ENCODE measurements at regions not wholly inside any gene's neighbourhood (a gene's known extent, or its start where the extent isn't known, plus 50 kb on each side); places are given as distances from the start of the nearest gene placed in this dataset.

- Histone ChIP-seq H3K27me3 (ENCODE audit: control insufficient read depth in 2 of 2, insufficient read depth in 2 of 2, low read length in 2 of 2) (no peaks in the 10 kb centered on the region), H3K9me3 (ENCODE audit: control insufficient read depth in 2 of 3, low read length in 3 of 3) (no peaks in the 10 kb centered on the region), H3K4me1 (ENCODE audit: control insufficient read depth in 2 of 2, insufficient read depth in 2 of 2, low read length in 2 of 2) (no peaks in the 10 kb centered on the region), H3K27ac (ENCODE audit: low read depth, low read length) (no peak overlapping the region), H3K36me3 (ENCODE audit: control insufficient read depth in 2 of 3, insufficient read depth in 3 of 3, low read length in 3 of 3) (no peaks in the 10 kb centered on the region), H3K4me3 (ENCODE audit: low read length) (no peak overlapping the region)
- no peaks in the 10 kb centered on the region for H3K36me3 Mint-ChIP-seq
- CTCF ChIA-PET: no interaction called here
- no peak for DNase-seq
- H3K27ac Mint-ChIP-seq: no peak overlapping the region
- H3K9me3 Mint-ChIP-seq: peaks cover 0 to 4% (median 0%) of the 10 kb centered on the region in 11 donors
- peaks cover 0 to 14% (median 0%) of the 10 kb centered on the region in 5 donors for H3K27me3 Mint-ChIP-seq
- ATAC-seq: no peak
- intact Hi-C loops (cut with micrococcal nuclease): no loop called here
- H3K4me1 Mint-ChIP-seq: no peaks in the 10 kb centered on the region
- POLR2A ChIA-PET: no interaction called here
- no peak overlapping the region for H3K4me3 Mint-ChIP-seq
Observed at GRCh38 chr4:104735174-104735573, 240.5 kb upstream of the CXXC4 start.

GRCh38 chr4:104740161-104740560 lies 245.5 kb upstream of the CXXC4 start:
- CTCF ChIA-PET: no interaction called here
- Histone ChIP-seq H3K9me3 (ENCODE audit: control insufficient read depth in 2 of 3, low read length in 3 of 3) (no peaks in the 10 kb centered on the region), H3K36me3 (ENCODE audit: control insufficient read depth in 2 of 3, insufficient read depth in 3 of 3, low read length in 3 of 3) (no peaks in the 10 kb centered on the region), H3K4me1 (ENCODE audit: control insufficient read depth in 2 of 2, insufficient read depth in 2 of 2, low read length in 2 of 2) (no peaks in the 10 kb centered on the region), H3K27me3 (ENCODE audit: control insufficient read depth in 2 of 2, insufficient read depth in 2 of 2, low read length in 2 of 2) (no peaks in the 10 kb centered on the region), H3K4me3 (ENCODE audit: low read length) (no peak overlapping the region), H3K27ac (ENCODE audit: low read depth, low read length) (no peak overlapping the region)
- DNase-seq (no peak), ATAC-seq (no peak)
- POLR2A ChIA-PET: no interaction called here
- intact Hi-C loops (cut with micrococcal nuclease): no loop called here
- no peaks in the 10 kb centered on the region for H3K36me3 Mint-ChIP-seq
- no peak overlapping the region for H3K27ac Mint-ChIP-seq
- peaks cover 0 to 13% (median 0%) of the 10 kb centered on the region in 5 donors for H3K27me3 Mint-ChIP-seq
- H3K4me1 Mint-ChIP-seq: no peaks in the 10 kb centered on the region
- H3K9me3 Mint-ChIP-seq: peaks cover 0 to 2% (median 0%) of the 10 kb centered on the region in 11 donors
- H3K4me3 Mint-ChIP-seq: no peak overlapping the region

GRCh38 chr4:104743215-104743653 lies 248.5 kb upstream of the CXXC4 start:
- Mint-ChIP-seq H3K9me3 (peaks cover 0 to 2% (median 0%) of the 10 kb centered on the region in 11 donors), H3K36me3 (no peaks in the 10 kb centered on the region), H3K27me3 (peaks cover 0 to 4% (median 0%) of the 10 kb centered on the region in 5 donors), H3K27ac (no peak overlapping the region), H3K4me3 (no peak overlapping the region), H3K4me1 (no peaks in the 10 kb centered on the region)
- H3K36me3 ChIP-seq (ENCODE audit: control insufficient read depth in 2 of 3, insufficient read depth in 3 of 3, low read length in 3 of 3): no peaks in the 10 kb centered on the region
- ChIA-PET CTCF (interaction anchor here (0.8 kb wide), 1 partner anchor 20 kb away, joined by 3 read pairs; no protein-coding TSS in a partner anchor), POLR2A (no interaction called here)
- no peak overlapping the region for H3K27ac ChIP-seq (ENCODE audit: low read depth, low read length)
- ATAC-seq (no peak), DNase-seq (no peak)
- no peaks in the 10 kb centered on the region for H3K27me3 ChIP-seq (ENCODE audit: control insufficient read depth in 2 of 2, insufficient read depth in 2 of 2, low read length in 2 of 2)
- no peak overlapping the region for H3K4me3 ChIP-seq (ENCODE audit: low read length)
- intact Hi-C loops (cut with micrococcal nuclease): no loop called here
- H3K4me1 ChIP-seq (ENCODE audit: control insufficient read depth in 2 of 2, insufficient read depth in 2 of 2, low read length in 2 of 2): no peaks in the 10 kb centered on the region
- no peaks in the 10 kb centered on the region for H3K9me3 ChIP-seq (ENCODE audit: control insufficient read depth in 2 of 3, low read length in 3 of 3)

- Mint-ChIP-seq H3K36me3 (no peaks in the 10 kb centered on the region), H3K27me3 (no peaks in the 10 kb centered on the region)
Observed at GRCh38 chr4:104747635-104748034, 252.9 kb upstream of the CXXC4 start.

GRCh38 chr4:104749062-104749461 lies 254.4 kb upstream of the CXXC4 start:
- intact Hi-C loops (cut with micrococcal nuclease): no loop called here
- ChIA-PET CTCF (no interaction called here), POLR2A (no interaction called here)
- Mint-ChIP-seq H3K9me3 (peaks cover 0 to 6% (median 0%) of the 10 kb centered on the region in 11 donors), H3K27ac (no peak overlapping the region), H3K27me3 (no peaks in the 10 kb centered on the region), H3K4me3 (no peak overlapping the region), H3K4me1 (peaks cover 0 to 6% (median 0%) of the 10 kb centered on the region in 7 donors), H3K36me3 (no peaks in the 10 kb centered on the region)
- no peaks in the 10 kb centered on the region for H3K36me3 ChIP-seq (ENCODE audit: control insufficient read depth in 2 of 3, insufficient read depth in 3 of 3, low read length in 3 of 3)
- DNase-seq (no peak), ATAC-seq (no peak)
- H3K9me3 ChIP-seq (ENCODE audit: control insufficient read depth in 2 of 3, low read length in 3 of 3): no peaks in the 10 kb centered on the region
- H3K4me1 ChIP-seq (ENCODE audit: control insufficient read depth in 2 of 2, insufficient read depth in 2 of 2, low read length in 2 of 2): no peaks in the 10 kb centered on the region
- no peak overlapping the region for H3K4me3 ChIP-seq (ENCODE audit: low read length)
- no peak overlapping the region for H3K27ac ChIP-seq (ENCODE audit: low read depth, low read length)
- no peaks in the 10 kb centered on the region for H3K27me3 ChIP-seq (ENCODE audit: control insufficient read depth in 2 of 2, insufficient read depth in 2 of 2, low read length in 2 of 2)

More at GRCh38 chr4:104747635-104748034, 252.9 kb upstream of the CXXC4 start:
- Mint-ChIP-seq H3K27ac (no peak overlapping the region), H3K4me3 (no peak overlapping the region), H3K9me3 (peaks cover 0 to 6% (median 0%) of the 10 kb centered on the region in 11 donors), H3K4me1 (peaks cover 0 to 6% (median 0%) of the 10 kb centered on the region in 7 donors)
- ATAC-seq: no peak
- H3K36me3 ChIP-seq (ENCODE audit: control insufficient read depth in 2 of 3, insufficient read depth in 3 of 3, low read length in 3 of 3): no peaks in the 10 kb centered on the region
- intact Hi-C loops (cut with micrococcal nuclease): no loop called here
- H3K27me3 ChIP-seq (ENCODE audit: control insufficient read depth in 2 of 2, insufficient read depth in 2 of 2, low read length in 2 of 2): no peaks in the 10 kb centered on the region
- H3K4me3 ChIP-seq (ENCODE audit: low read length): no peak overlapping the region
- ChIA-PET POLR2A (no interaction called here), CTCF (no interaction called here)
- H3K9me3 ChIP-seq (ENCODE audit: control insufficient read depth in 2 of 3, low read length in 3 of 3): no peaks in the 10 kb centered on the region
- no peaks in the 10 kb centered on the region for H3K4me1 ChIP-seq (ENCODE audit: control insufficient read depth in 2 of 2, insufficient read depth in 2 of 2, low read length in 2 of 2)
- DNase-seq: no peak
- H3K27ac ChIP-seq (ENCODE audit: low read depth, low read length): no peak overlapping the region

- Histone ChIP-seq H3K4me3 (ENCODE audit: low read length) (no peak overlapping the region), H3K9me3 (ENCODE audit: control insufficient read depth in 2 of 3, low read length in 3 of 3) (no peaks in the 10 kb centered on the region), H3K36me3 (ENCODE audit: control insufficient read depth in 2 of 3, insufficient read depth in 3 of 3, low read length in 3 of 3) (no peaks in the 10 kb centered on the region), H3K27me3 (ENCODE audit: control insufficient read depth in 2 of 2, insufficient read depth in 2 of 2, low read length in 2 of 2) (no peaks in the 10 kb centered on the region), H3K4me1 (ENCODE audit: control insufficient read depth in 2 of 2, insufficient read depth in 2 of 2, low read length in 2 of 2) (no peaks in the 10 kb centered on the region), H3K27ac (ENCODE audit: low read depth, low read length) (no peak overlapping the region)
- ChIA-PET CTCF (interaction anchor here (0.6 kb wide), 1 partner anchor 1223 kb away, joined by 5 read pairs; no protein-coding TSS in a partner anchor), POLR2A (no interaction called here)
- Mint-ChIP-seq H3K27me3 (no peaks in the 10 kb centered on the region), H3K9me3 (peaks cover 0 to 6% (median 0%) of the 10 kb centered on the region in 11 donors), H3K36me3 (no peaks in the 10 kb centered on the region), H3K27ac (no peak overlapping the region), H3K4me1 (peaks cover 0 to 6% (median 0%) of the 10 kb centered on the region in 7 donors), H3K4me3 (no peak overlapping the region)
- DNase-seq (no peak), ATAC-seq (no peak)
- intact Hi-C loops (cut with micrococcal nuclease): no loop called here
Observed at GRCh38 chr4:104750008-104750407, 255.3 kb upstream of the CXXC4 start.

- Mint-ChIP-seq H3K4me3 (no peak overlapping the region), H3K9me3 (peaks cover 0 to 6% (median 0%) of the 10 kb centered on the region in 11 donors), H3K27me3 (no peaks in the 10 kb centered on the region), H3K27ac (no peak overlapping the region), H3K4me1 (peaks cover 0 to 6% (median 0%) of the 10 kb centered on the region in 7 donors), H3K36me3 (no peaks in the 10 kb centered on the region)
- ATAC-seq: no peak
- intact Hi-C loops (cut with micrococcal nuclease): no loop called here
- no peaks in the 10 kb centered on the region for H3K36me3 ChIP-seq (ENCODE audit: control insufficient read depth in 2 of 3, insufficient read depth in 3 of 3, low read length in 3 of 3)
- H3K4me1 ChIP-seq (ENCODE audit: control insufficient read depth in 2 of 2, insufficient read depth in 2 of 2, low read length in 2 of 2): no peaks in the 10 kb centered on the region
- H3K4me3 ChIP-seq (ENCODE audit: low read length): no peak overlapping the region
- POLR2A ChIA-PET: no interaction called here
- DNase-seq: no peak
- H3K27me3 ChIP-seq (ENCODE audit: control insufficient read depth in 2 of 2, insufficient read depth in 2 of 2, low read length in 2 of 2): no peaks in the 10 kb centered on the region
- H3K27ac ChIP-seq (ENCODE audit: low read depth, low read length): no peak overlapping the region
- CTCF ChIA-PET: no interaction called here
- H3K9me3 ChIP-seq (ENCODE audit: control insufficient read depth in 2 of 3, low read length in 3 of 3): no peaks in the 10 kb centered on the region
Observed at GRCh38 chr4:104751468-104751867, 256.8 kb upstream of the CXXC4 start.

Measured in naive thymus-derived CD4-positive, alpha-beta T cell (primary cell).